Mesothelial cell of epicardium (in vitro differentiated cells): ENCODE measurements at regions not wholly inside any gene's neighbourhood (a gene's known extent, or its start where the extent isn't known, plus 50 kb on each side); places are given as distances from the start of the nearest gene placed in this dataset.

Experiments used
- DNase-seq, 2 experiments: peaks; one replicate each; pipeline ENCODE4 v3.0.0; 2021; ENCODE audit warnings: low spot score in 2 of 2; ENCODE audit not compliant: unreplicated experiment in 2 of 2
- H3K27ac Mint-ChIP-seq: 2 replicates; pipeline ENCODE4 v1.8.0; 2021; ENCODE audit warnings: mixed read lengths
- H3K27me3 Mint-ChIP-seq: 2 replicates; pipeline ENCODE4 v1.8.0; 2021; ENCODE audit warnings: low read depth, mixed read lengths
- H3K36me3 Mint-ChIP-seq: 2 replicates; pipeline ENCODE4 v1.8.0; 2021; ENCODE audit warnings: mixed read lengths
- H3K4me1 Mint-ChIP-seq: 2 replicates; pipeline ENCODE4 v1.8.0; 2021; ENCODE audit warnings: mixed read lengths
- H3K4me3 Mint-ChIP-seq: 2 replicates; pipeline ENCODE4 v1.8.0; 2021; ENCODE audit warnings: mild to moderate bottlenecking, moderate library complexity, mixed read lengths
- H3K9me3 Mint-ChIP-seq: 2 replicates; pipeline ENCODE4 v1.8.0; 2021; ENCODE audit warnings: mixed read lengths
- CTCF ChIP-seq: fragments of 200-600 bp; sonication (generic); IDR thresholded peaks from one replicate; pipeline ENCODE4 v1.5.0; 2021; ENCODE audit warnings: antibody characterized with exemption; ENCODE audit not compliant: unreplicated experiment

- Mint-ChIP-seq H3K9me3 (no peaks in the 10 kb centered on the region), H3K27ac (no peak overlapping the region), H3K27me3 (no peaks in the 10 kb centered on the region)
Observed at GRCh38 chr3:148090156-148090555, 607.5 kb upstream of the AGTR1 start.

DNA sequence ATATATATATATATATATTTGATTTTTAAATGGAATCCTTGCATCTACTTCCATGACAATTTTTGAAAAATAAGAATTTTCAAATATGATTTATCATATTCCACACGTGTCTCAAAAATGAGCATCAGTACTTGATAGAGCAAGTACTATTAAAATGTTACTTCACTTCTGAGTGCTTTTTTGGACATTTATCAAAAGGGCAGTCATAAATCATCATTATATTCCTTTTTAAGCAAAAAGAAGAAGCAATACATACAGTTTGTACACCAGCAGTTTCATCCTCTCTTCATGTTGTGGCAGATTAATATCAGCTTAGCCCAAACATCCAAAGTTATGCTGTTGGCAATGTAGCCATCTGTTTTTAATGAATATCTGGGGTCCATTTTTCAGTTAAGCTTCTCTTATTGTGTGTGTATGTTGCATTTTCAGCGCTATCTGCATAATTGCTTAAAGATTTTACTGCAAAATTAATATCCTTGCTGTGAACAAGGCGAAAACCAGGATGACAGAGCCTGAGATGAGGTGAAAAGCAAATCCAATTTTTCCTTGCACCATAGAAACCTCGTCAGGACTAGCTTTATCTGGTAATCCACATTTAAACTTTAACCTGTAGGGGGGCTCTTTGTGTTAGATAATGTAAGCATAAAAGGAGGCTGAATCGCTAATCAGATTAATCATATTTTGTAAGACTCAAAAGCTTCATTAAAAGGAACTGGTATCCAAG is 604.9 kb upstream of the AGTR1 start:
- H3K4me3 Mint-ChIP-seq: no peak overlapping the region
- H3K27ac Mint-ChIP-seq: no peak overlapping the region
- H3K9me3 Mint-ChIP-seq: no peaks in the 10 kb centered on the region
- no peak for TF ChIP-seq CTCF
- no peaks in the 10 kb centered on the region for H3K4me1 Mint-ChIP-seq
- DNase-seq: no peak
- no peaks in the 10 kb centered on the region for H3K27me3 Mint-ChIP-seq
- H3K36me3 Mint-ChIP-seq: no peaks in the 10 kb centered on the region

More at GRCh38 chr3:148090156-148090555, 607.5 kb upstream of the AGTR1 start:
- Mint-ChIP-seq H3K4me3 (no peak overlapping the region), H3K4me1 (no peaks in the 10 kb centered on the region), H3K36me3 (no peaks in the 10 kb centered on the region)
- no peak for DNase-seq
- TF ChIP-seq CTCF: no peak

GRCh38 chr3:148093753-148094152 is 604.0 kb upstream of the AGTR1 start:
- H3K27me3 Mint-ChIP-seq: no peaks in the 10 kb centered on the region
- H3K4me3 Mint-ChIP-seq: no peak overlapping the region
- no peaks in the 10 kb centered on the region for H3K4me1 Mint-ChIP-seq
- no peak overlapping the region for H3K27ac Mint-ChIP-seq
- H3K9me3 Mint-ChIP-seq: no peaks in the 10 kb centered on the region
- TF ChIP-seq CTCF: no peak
- no peak for DNase-seq
- H3K36me3 Mint-ChIP-seq: no peaks in the 10 kb centered on the region

- Mint-ChIP-seq H3K27me3 (no peaks in the 10 kb centered on the region), H3K36me3 (no peaks in the 10 kb centered on the region), H3K4me1 (peaks cover 4% of the 10 kb centered on the region), H3K4me3 (no peak overlapping the region), H3K27ac (no peak overlapping the region), H3K9me3 (no peaks in the 10 kb centered on the region)
- TF ChIP-seq CTCF: no peak
- no peak for DNase-seq
Observed at GRCh38 chr3:148095962-148096361, 601.7 kb upstream of the AGTR1 start.

- H3K4me1 Mint-ChIP-seq: peaks cover 4% of the 10 kb centered on the region
- no peaks in the 10 kb centered on the region for H3K27me3 Mint-ChIP-seq
- H3K36me3 Mint-ChIP-seq: no peaks in the 10 kb centered on the region
- TF ChIP-seq CTCF: no peak
- DNase-seq: no peak
- no peak overlapping the region for H3K4me3 Mint-ChIP-seq
- H3K27ac Mint-ChIP-seq: no peak overlapping the region
- H3K9me3 Mint-ChIP-seq: no peaks in the 10 kb centered on the region
Observed at GRCh38 chr3:148100476-148100875, 597.2 kb upstream of the AGTR1 start.

GRCh38 chr3:148101061-148101460 is 596.6 kb upstream of the AGTR1 start:
- Mint-ChIP-seq H3K27me3 (no peaks in the 10 kb centered on the region), H3K36me3 (no peaks in the 10 kb centered on the region), H3K4me1 (peaks cover 4% of the 10 kb centered on the region), H3K9me3 (no peaks in the 10 kb centered on the region), H3K27ac (no peak overlapping the region), H3K4me3 (no peak overlapping the region)
- no peak for DNase-seq
- no peak for TF ChIP-seq CTCF
